Trophoblast cell (in vitro differentiated cells and primary cell): ENCODE measurements at regions not wholly inside any gene's neighbourhood (a gene's known extent, or its start where the extent isn't known, plus 50 kb on each side); places are given as distances from the start of the nearest gene placed in this dataset.

Experiments
- DNase-seq, 2 donors: peaks; one replicate each; pipeline ENCODE4 v3.0.0-alpha.2; 2016
- H2AFZ ChIP-seq: 2 replicates; pipeline ENCODE4 v1.6.1; 2013; ENCODE audit warnings: low read length, moderate library complexity, mild to moderate bottlenecking; ENCODE audit not compliant: insufficient read depth, poor library complexity
- H2AK5ac ChIP-seq: 2 replicates; pipeline ENCODE4 v1.6.1; 2013; ENCODE audit warnings: mild to moderate bottlenecking, low read length
- H2BK120ac ChIP-seq: 2 replicates; pipeline ENCODE4 v1.6.1; 2013; ENCODE audit warnings: low read length, mild to moderate bottlenecking, moderate library complexity; ENCODE audit not compliant: insufficient read depth, poor library complexity
- H2BK12ac ChIP-seq: 2 replicates; pipeline ENCODE4 v1.6.1; 2013; ENCODE audit warnings: mild to moderate bottlenecking, low read length, moderate library complexity
- H2BK5ac ChIP-seq: 2 replicates; pipeline ENCODE4 v1.6.1; 2013; ENCODE audit warnings: low read length, low read depth, moderate library complexity, mild to moderate bottlenecking; ENCODE audit not compliant: poor library complexity
- H3K14ac ChIP-seq: 2 replicates; pipeline ENCODE4 v1.6.1; 2013; ENCODE audit warnings: mild to moderate bottlenecking, low read length
- H3K18ac ChIP-seq: 2 replicates; pipeline ENCODE4 v1.6.1; 2013; ENCODE audit warnings: mild to moderate bottlenecking, low read length
- H3K23ac ChIP-seq: 2 replicates; pipeline ENCODE4 v1.6.1; 2013; ENCODE audit warnings: low read length
- H3K27ac ChIP-seq: 2 replicates; pipeline ENCODE4 v1.5.1; 2013; ENCODE audit warnings: low read depth, mild to moderate bottlenecking, inconsistent platforms, low read length, moderate library complexity
- H3K27me3 ChIP-seq: 2 replicates; pipeline ENCODE4 v1.6.1; 2013; ENCODE audit warnings: inconsistent platforms, mild to moderate bottlenecking, low read length, moderate library complexity; ENCODE audit not compliant: insufficient read depth
- H3K36me3 ChIP-seq, 2 experiments: 1 replicate in 1 of 2; 2 replicates in 1 of 2; pipeline ENCODE4 v1.6.1; 2013; ENCODE audit warnings: low read length in 2 of 2, mild to moderate bottlenecking in 2 of 2, moderate library complexity in 1 of 2; ENCODE audit not compliant: insufficient read depth in 2 of 2, control insufficient read depth in 1 of 2
- H3K4ac ChIP-seq: 2 replicates; pipeline ENCODE4 v1.6.1; 2013; ENCODE audit warnings: low read depth, mild to moderate bottlenecking, low read length, moderate library complexity
- H3K4me1 ChIP-seq, 2 experiments: 1 replicate in 1 of 2; 2 replicates in 1 of 2; pipeline ENCODE4 v1.6.1; 2013; ENCODE audit warnings: low read length in 2 of 2, mild to moderate bottlenecking in 2 of 2, moderate library complexity in 1 of 2; ENCODE audit not compliant: insufficient read depth in 2 of 2, control insufficient read depth in 1 of 2
- H3K4me2 ChIP-seq: 2 replicates; pipeline ENCODE4 v1.6.1; 2013; ENCODE audit warnings: inconsistent platforms, mild to moderate bottlenecking, low read length, moderate library complexity
- H3K4me3 ChIP-seq: 2 replicates; pipeline ENCODE4 v1.5.1; 2013; ENCODE audit warnings: mild to moderate bottlenecking, low read depth, low read length, inconsistent platforms
- H3K79me1 ChIP-seq: one replicate; pipeline ENCODE4 v1.6.1; 2013; ENCODE audit warnings: low read length
- H3K79me2 ChIP-seq: 2 replicates; pipeline ENCODE4 v1.6.1; 2013; ENCODE audit warnings: low read length, mild to moderate bottlenecking; ENCODE audit not compliant: control insufficient read depth, insufficient read depth, poor library complexity
- H3K9ac ChIP-seq: 2 replicates; pipeline ENCODE4 v1.6.1; 2013; ENCODE audit warnings: mild to moderate bottlenecking, low read length
- H3K9me3 ChIP-seq: 2 replicates; pipeline ENCODE4 v1.6.1; 2013; ENCODE audit warnings: low read depth, mild to moderate bottlenecking, control low read depth, inconsistent platforms, low read length; ENCODE audit not compliant: insufficient read depth
- H4K12ac ChIP-seq: 2 replicates; pipeline ENCODE4 v1.6.1; 2013; ENCODE audit warnings: low read depth, mild to moderate bottlenecking, low read length, moderate library complexity
- H4K8ac ChIP-seq: 2 replicates; pipeline ENCODE4 v1.6.1; 2013; ENCODE audit warnings: low read depth, mild to moderate bottlenecking, low read length, moderate library complexity
- H4K91ac ChIP-seq: one replicate; pipeline ENCODE4 v1.6.1; 2013; ENCODE audit warnings: low read depth, mild to moderate bottlenecking, low read length, moderate library complexity
- WGBS: extraction: QIAGEN DNeasy Blood & Tissue Kit; methylation state at CpG from one replicate; pipeline ENCODE4 v1.1.7; 2013; ENCODE audit warnings: missing lambda C conversion rate; ENCODE audit not compliant: insufficient read length, insufficient coverage; ENCODE audit errors: extremely low coverage; 5-methylcytosine and 5-hydroxymethylcytosine counted together

DNA sequence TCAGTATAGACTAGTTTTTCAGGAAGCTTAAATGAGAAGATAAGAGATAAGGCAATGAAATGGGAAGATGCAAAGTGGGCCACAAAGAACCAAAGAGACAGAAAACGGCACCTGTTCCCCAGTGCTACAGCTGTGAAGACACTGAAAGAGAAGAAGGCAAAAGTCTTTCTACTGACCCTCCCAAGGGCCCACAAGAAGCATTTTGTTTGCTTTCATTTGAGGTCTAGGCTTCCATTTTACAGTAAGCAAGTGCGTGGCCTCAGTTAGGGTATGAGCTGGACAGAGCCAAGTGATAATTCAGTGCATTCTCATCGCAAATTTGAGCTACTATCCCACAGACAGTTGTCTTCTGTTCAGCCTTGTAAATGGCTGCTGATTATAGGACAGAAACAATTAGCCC is 53.4 kb upstream of the STK17B start:
- H3K18ac ChIP-seq, result no peak overlapping the region
- no peak overlapping the region for H2BK5ac ChIP-seq
- H3K9ac ChIP-seq, result no peak overlapping the region
- H2BK120ac ChIP-seq, result no peak overlapping the region
- H3K36me3 ChIP-seq, result no peaks in the 10 kb centered on the region
- no peak overlapping the region for H3K4me3 ChIP-seq
- H3K27ac ChIP-seq, result no peak overlapping the region
- H4K8ac ChIP-seq, result no peak overlapping the region
- no peak overlapping the region for H3K4ac ChIP-seq
- H3K27me3 ChIP-seq, result no peaks in the 10 kb centered on the region
- H2AFZ ChIP-seq, result no peak overlapping the region
- no peaks in the 10 kb centered on the region for H3K79me2 ChIP-seq
- H3K79me1 ChIP-seq, result no peaks in the 10 kb centered on the region
- no peak for DNase-seq
- H4K12ac ChIP-seq, result no peak overlapping the region
- H4K91ac ChIP-seq, result no peak overlapping the region
- no CpG with 5 or more reads among the region's 3 CpGs for WGBS
- H2BK12ac ChIP-seq, result no peak overlapping the region
- no peak overlapping the region for H2AK5ac ChIP-seq
- no peak overlapping the region for H3K14ac ChIP-seq
- no peaks in the 10 kb centered on the region for H3K4me1 ChIP-seq
- no peak overlapping the region for H3K23ac ChIP-seq
- H3K9me3 ChIP-seq, result no peaks in the 10 kb centered on the region
- H3K4me2 ChIP-seq, result no peak overlapping the region

DNA sequence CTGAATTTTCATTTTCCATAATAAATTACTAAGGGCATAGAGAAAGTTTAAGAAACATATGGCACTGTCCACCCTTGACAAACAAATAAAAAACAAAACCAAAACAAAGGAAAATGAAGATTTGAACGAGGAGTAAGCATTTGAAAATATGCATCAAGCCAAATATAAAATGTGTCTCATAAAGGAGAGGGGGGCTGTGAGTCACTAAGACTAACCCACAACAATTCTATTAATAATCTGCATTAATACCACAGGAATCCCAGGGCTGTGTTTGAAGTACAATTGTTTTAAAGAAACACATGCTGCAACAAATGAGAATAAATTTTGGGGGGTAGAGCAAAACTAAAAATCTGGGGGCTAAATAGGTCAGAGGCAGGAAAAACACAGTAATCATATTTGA is 53.8 kb upstream of the STK17B start:
- no peaks in the 10 kb centered on the region for H3K79me1 ChIP-seq
- H3K4ac ChIP-seq, result no peak overlapping the region
- no peak overlapping the region for H3K4me2 ChIP-seq
- H3K27ac ChIP-seq, result no peak overlapping the region
- no peaks in the 10 kb centered on the region for H3K36me3 ChIP-seq
- no peaks in the 10 kb centered on the region for H3K79me2 ChIP-seq
- no peak overlapping the region for H4K91ac ChIP-seq
- no peak overlapping the region for H2AK5ac ChIP-seq
- H3K18ac ChIP-seq, result no peak overlapping the region
- H3K4me1 ChIP-seq, result no peaks in the 10 kb centered on the region
- H2BK120ac ChIP-seq, result no peak overlapping the region
- H4K8ac ChIP-seq, result no peak overlapping the region
- no peak overlapping the region for H2BK12ac ChIP-seq
- H3K27me3 ChIP-seq, result no peaks in the 10 kb centered on the region
- H2AFZ ChIP-seq, result no peak overlapping the region
- no peak overlapping the region for H3K14ac ChIP-seq
- WGBS, result no CpG with 5 or more reads among the region's 1 CpG
- no peak overlapping the region for H3K23ac ChIP-seq
- no peak overlapping the region for H3K9ac ChIP-seq
- H4K12ac ChIP-seq, result no peak overlapping the region
- no peak overlapping the region for H3K4me3 ChIP-seq
- no peak for DNase-seq
- no peaks in the 10 kb centered on the region for H3K9me3 ChIP-seq
- no peak overlapping the region for H2BK5ac ChIP-seq

DNA sequence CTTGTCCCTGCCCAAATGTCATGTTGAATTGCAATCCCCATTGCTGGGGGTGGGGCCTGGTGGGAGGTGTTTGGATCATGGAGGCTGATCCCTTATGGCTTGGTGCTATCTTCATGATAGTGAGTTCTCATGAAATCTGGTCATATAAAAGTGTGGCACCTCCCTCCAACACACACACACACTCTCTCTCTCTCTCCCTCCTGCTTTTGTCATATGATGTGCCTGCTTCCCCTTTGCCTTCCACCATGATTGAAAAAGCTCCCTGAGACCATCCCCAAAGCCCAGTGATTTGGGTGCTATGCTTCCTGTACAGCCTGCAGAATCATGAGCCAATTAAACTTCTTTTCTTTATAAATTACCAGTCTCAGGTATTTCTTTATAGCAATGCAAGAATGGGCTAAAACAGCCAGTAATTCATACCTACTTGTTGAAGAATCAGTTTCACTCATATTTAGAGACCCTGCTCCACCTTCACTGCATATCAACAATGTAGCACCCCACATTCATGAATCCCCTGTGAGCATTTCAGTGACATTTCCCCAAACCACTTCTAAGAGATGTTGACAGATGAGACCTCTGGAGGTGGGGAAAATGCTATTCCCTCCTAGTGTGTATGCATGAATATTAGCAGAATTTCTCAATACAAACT is 54.8 kb upstream of the STK17B start:
- no peak overlapping the region for H2BK120ac ChIP-seq
- H3K4me3 ChIP-seq, result no peak overlapping the region
- no peak overlapping the region for H3K14ac ChIP-seq
- H2BK12ac ChIP-seq, result no peak overlapping the region
- H3K27me3 ChIP-seq, result no peaks in the 10 kb centered on the region
- no peak overlapping the region for H2BK5ac ChIP-seq
- H4K91ac ChIP-seq, result no peak overlapping the region
- no peak overlapping the region for H4K8ac ChIP-seq
- DNase-seq, result no peak
- H3K36me3 ChIP-seq, result no peaks in the 10 kb centered on the region
- H3K79me2 ChIP-seq, result no peaks in the 10 kb centered on the region
- H3K4me1 ChIP-seq, result no peaks in the 10 kb centered on the region
- no peak overlapping the region for H3K4me2 ChIP-seq
- no peak overlapping the region for H2AK5ac ChIP-seq
- H3K9me3 ChIP-seq, result no peaks in the 10 kb centered on the region
- H2AFZ ChIP-seq, result no peak overlapping the region
- H3K9ac ChIP-seq, result no peak overlapping the region
- no peak overlapping the region for H3K27ac ChIP-seq
- H3K4ac ChIP-seq, result no peak overlapping the region
- H4K12ac ChIP-seq, result no peak overlapping the region
- H3K23ac ChIP-seq, result no peak overlapping the region
- H3K79me1 ChIP-seq, result no peaks in the 10 kb centered on the region
- H3K18ac ChIP-seq, result no peak overlapping the region

- Histone ChIP-seq H3K9ac (no peak overlapping the region), H3K4me1 (no peaks in the 10 kb centered on the region), H3K4me3 (no peak overlapping the region), H3K79me1 (no peaks in the 10 kb centered on the region), H3K27me3 (no peaks in the 10 kb centered on the region), H3K79me2 (no peaks in the 10 kb centered on the region), H2BK12ac (no peak overlapping the region), H3K9me3 (no peaks in the 10 kb centered on the region), H4K12ac (no peak overlapping the region), H2BK120ac (no peak overlapping the region), H2AK5ac (no peak overlapping the region), H2AFZ (no peak overlapping the region), H3K4ac (no peak overlapping the region), H3K14ac (no peak overlapping the region), H3K23ac (no peak overlapping the region), H3K36me3 (no peaks in the 10 kb centered on the region), H4K91ac (no peak overlapping the region), H4K8ac (no peak overlapping the region), H2BK5ac (no peak overlapping the region), H3K18ac (no peak overlapping the region), H3K27ac (no peak overlapping the region), H3K4me2 (no peak overlapping the region)
- DNase-seq, result no peak
- no CpG with 5 or more reads among the region's 1 CpG for WGBS
Observed at GRCh38 chr2:196226707-196227065, 55.3 kb upstream of the STK17B start.
